Activated CD8-positive, alpha-beta memory T cell treated with anti-CD3 and anti-CD28 coated beads for 36 hours (primary cell): ENCODE measurements at regions not wholly inside any gene's neighbourhood (a gene's known extent, or its start where the extent isn't known, plus 50 kb on each side); places are given as distances from the start of the nearest gene placed in this dataset.

Source experiments
- CTCF ChIA-PET: fragments of 350-600 bp; sonication (Branson Sonifier 250); formaldehyde crosslinking; loops from one replicate; lab custom pipeline; 2021; ENCODE audit warnings: antibody characterized with exemption; lab: Charles Lee
- POLR2A ChIA-PET: fragments of 350-600 bp; sonication (Branson Sonifier 250); formaldehyde crosslinking; loops from one replicate; lab custom pipeline; 2021; ENCODE audit warnings: antibody characterized with exemption; lab: Charles Lee

DNA sequence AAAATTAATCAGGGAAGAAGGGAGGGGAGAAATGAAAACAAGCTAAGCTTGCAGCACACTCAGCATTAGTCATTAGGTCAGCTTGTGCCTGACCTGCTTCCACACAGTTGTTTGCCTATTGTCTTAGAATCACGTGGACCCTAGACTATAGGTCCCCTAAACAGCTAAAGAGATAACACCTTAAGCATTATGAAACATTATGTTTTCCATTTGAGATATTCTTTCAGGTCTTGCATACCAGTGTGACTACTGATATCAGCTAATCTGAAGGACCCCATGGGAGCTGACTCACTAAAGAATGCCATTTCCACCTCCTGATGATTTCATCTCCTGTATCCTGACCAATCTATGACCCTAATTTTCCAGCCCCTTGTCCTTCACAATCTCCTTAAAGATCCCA is 154.1 kb upstream of the FUT8 start:
- POLR2A ChIA-PET = interaction anchor here (0.7 kb wide), 1 partner anchor 152 kb away, joined by 6 read pairs; no protein-coding TSS in a partner anchor
- CTCF ChIA-PET = no interaction called here

DNA sequence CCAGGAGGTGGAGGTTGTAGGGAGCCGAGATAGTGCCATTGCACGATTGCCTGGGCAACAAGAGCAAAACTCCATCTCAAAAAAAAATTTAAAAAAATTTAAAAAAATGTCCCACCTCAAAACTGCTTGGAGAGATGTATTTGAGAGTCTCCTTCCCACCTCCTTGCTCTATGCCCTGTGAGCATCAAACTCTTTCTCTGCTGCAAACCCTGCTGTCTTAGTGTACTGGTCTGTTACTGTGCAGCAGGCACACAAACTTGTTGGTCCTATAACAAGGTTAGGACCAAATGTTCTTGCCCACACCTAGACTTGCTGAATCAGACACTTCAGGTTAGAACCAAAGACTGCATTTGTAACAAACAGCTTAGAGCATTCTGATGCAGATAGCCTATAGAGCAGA is 153.5 kb upstream of the FUT8 start:
- CTCF ChIA-PET = interaction anchor here (0.5 kb wide), 1 partner anchor 1899 kb away, joined by 5 read pairs; no protein-coding TSS in a partner anchor
- POLR2A ChIA-PET = no interaction called here

DNA sequence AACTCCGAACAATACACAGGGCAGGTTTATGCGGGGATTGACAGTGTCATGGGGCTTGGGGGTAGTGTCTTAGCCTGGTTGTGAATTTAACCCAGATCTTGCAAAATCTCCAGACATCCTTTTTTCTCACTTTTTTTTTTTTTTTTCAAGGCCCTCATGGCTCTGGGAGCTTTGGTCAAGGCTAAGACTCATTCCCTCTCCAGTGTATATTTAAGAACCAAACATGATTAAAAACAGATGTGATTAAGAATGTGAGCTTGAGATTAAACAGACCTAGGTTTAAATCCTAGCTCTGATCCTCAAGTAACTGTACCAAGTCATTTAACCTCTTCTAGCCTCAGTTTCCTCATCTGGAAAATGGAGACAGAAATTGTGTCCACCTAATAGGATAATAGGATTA is 151.7 kb upstream of the FUT8 start:
- ChIA-PET POLR2A (interaction anchor here (0.7 kb wide), 1 partner anchor 88 kb away, joined by 10 read pairs; no protein-coding TSS in a partner anchor), CTCF (interaction anchor here (1.1 kb wide), 1 partner anchor 564 kb away, joined by 3 read pairs; no protein-coding TSS in a partner anchor)

DNA sequence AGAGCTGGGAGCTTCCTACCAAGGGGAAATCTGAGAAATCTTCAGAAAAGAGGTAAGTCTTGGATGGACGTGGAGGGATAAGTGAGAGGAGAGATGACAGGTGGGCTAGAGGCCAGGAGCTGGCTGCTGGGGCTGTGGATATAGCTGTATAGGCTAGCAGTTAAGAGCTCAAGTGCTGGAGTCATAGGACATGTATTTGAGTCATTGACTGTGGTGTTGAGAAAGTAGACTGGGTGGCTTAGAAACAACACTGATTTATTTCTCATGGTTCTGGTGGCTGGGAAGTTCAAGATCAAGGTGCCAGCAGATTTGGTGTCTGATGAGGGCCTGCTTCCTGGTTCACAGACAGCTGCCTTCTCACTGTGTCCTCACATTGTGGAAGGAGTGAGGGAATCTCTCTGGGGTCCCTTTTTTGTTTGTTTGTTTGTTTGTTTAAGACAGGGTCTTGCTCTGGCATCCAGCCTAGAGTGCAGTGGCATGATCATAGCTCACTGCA is 151.1 kb upstream of the FUT8 start:
- ChIA-PET CTCF (interaction anchor here (1.1 kb wide), 1 partner anchor 563 kb away, joined by 3 read pairs; no protein-coding TSS in a partner anchor), POLR2A (interaction anchor here (0.7 kb wide), 1 partner anchor 87 kb away, joined by 10 read pairs; no protein-coding TSS in a partner anchor)

DNA sequence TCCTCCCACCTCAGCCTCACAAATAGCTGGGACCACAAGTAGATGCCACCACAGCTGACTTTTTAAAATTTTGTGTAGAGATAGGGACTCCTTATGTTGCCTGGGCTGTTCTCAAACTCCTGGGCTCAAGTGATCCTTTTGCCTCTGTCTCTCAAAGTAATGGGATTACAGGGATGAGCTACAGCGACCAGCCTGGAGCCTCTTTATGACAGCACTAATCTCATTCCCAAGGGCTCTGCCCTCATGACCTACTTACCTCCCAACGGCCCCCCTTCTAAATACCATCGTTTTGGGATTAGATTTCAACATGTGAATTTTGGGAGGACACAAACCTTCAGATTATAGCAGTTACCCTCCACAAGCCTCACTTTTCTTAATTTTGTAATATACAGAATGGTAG is 150.6 kb upstream of the FUT8 start:
- CTCF ChIA-PET = no interaction called here
- POLR2A ChIA-PET = no interaction called here

DNA sequence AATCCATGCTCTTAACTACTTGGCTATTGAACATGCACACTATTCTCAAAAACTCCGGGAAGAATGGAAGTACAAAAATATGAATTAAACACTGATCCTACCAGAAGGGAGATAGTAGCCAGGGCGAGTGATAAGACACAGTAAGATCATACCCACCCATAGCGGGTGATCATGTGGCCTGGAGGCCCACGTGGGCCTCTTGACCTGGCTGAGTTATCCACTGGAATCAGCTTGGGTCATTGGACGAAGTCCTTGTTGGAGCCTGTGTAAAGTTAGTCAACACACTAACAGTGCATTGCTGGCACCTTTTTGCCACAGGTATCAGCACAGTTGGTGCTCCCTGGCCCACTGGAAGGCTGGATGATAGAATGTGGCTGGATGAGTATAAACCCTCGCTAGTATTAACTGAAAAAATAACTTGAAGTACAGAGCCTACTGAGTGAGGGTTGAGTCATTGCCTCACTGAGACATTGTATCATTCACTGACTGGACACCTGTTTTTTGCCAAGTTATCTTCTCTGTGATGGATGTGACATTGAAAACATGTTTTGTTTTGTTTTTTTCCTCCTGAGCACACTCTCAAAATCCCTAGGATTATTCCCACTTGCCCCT is 149.2 kb upstream of the FUT8 start:
- ChIA-PET POLR2A (no interaction called here), CTCF (no interaction called here)

DNA sequence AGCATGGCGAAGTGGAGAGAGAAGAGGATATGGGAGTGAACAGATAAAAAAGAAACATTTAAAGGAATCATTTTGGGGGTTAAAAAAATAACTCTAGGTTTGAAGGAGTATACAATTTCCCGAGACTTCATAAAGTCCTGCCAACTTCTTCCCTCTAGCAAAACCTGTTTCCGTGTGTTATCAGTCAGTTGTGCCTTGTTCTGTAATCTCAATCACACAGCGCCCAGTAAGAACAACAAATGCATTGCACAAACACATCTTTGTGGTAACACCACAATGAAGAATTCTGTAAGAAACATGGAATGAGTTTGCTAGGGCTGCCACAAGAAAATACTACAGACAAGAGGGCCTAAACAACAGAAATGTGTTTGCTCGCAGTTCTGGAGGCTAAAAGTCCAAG is 144.7 kb upstream of the FUT8 start:
- ChIA-PET CTCF (no interaction called here), POLR2A (no interaction called here)

DNA sequence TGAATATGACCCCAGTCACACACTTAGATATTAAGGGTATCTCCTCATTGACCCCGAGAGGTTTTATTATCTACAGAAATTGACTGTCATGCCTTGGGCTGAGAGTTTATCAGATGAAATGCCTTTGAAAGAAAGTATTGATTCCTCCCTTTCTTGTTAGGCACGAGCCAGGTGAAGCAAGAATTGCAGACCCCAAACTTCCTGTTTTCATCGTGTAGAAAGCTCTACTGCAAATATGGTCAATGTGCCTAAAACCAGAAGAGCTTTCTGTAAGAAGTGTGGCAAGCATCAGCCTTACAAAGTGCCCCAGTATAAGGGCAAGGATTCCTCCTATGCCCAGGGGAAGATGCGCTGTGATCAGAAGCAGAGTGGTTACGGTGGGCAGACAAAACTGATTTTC is 143.9 kb upstream of the FUT8 start:
- CTCF ChIA-PET = no interaction called here
- POLR2A ChIA-PET = no interaction called here

DNA sequence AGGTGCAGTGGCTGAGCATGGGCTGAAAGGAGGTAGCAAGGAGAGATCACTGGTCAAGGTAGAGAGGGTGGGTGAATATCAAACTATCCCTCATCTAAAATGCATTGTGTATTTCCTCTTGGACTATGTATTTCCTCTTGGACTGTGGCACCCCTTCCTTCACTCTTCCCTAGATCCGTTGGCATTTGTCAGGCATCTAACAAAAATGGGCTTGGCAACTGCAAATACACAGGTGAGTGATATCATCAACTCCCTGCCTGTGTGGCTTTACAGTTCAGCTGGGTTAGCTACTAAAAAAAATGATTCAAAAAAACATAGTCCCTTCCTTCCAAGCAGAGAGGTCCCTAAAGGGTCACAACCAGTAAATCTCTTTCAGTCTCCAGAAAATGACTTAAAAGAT is 142.8 kb upstream of the FUT8 start:
- POLR2A ChIA-PET = no interaction called here
- CTCF ChIA-PET = no interaction called here

DNA sequence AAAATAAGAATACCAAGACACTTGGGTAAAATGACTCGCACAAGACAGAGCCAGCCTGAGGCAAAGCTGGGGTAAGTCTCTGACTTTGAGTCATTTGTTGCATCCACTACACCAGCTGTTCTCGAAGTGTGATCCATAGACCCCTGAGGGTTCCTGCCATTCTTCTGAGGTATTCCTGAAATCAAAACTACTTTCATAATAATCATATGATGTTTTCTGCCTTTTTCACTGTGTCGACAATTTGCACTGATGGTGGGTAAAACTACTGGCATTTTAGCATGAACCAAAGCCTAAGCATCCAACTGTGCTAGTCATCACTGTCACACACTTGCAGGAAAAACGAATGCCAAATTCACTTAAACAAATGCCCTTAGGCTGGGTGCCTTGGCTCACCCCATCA is 135.5 kb upstream of the FUT8 start:
- POLR2A ChIA-PET = no interaction called here
- CTCF ChIA-PET = no interaction called here

DNA sequence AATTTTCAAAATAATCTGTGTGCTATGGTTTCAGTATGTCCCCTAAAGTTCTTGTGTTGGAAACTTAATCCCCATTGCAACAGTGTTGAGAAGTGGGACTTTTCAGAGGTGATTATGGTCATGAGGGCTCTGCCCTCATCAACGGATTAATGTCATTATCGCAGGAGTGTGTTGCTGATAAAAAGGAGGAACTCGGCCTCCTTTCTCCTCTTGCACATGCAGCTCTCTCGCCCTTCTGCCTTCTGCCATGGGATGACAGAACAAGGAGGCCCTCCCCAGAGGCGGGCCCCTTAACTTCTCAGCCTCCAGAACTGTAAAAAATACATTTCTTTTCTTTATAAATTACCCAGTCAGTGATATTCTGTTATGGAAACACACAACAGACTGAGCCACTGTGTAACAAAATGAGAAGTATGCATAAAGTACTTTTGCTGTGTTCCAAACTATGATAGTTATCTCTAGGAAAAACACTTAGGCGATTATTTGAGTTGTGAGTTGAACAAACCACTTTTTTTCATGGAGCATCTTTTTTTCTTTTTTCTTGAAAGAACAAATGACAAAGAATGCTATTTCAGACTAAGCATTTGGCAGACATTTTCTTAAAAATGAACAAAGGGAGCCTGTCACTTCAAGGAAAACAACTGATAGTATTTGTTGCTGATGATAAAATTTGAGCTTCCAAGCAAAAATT is 134.8 kb upstream of the FUT8 start:
- ChIA-PET CTCF (no interaction called here), POLR2A (no interaction called here)

DNA sequence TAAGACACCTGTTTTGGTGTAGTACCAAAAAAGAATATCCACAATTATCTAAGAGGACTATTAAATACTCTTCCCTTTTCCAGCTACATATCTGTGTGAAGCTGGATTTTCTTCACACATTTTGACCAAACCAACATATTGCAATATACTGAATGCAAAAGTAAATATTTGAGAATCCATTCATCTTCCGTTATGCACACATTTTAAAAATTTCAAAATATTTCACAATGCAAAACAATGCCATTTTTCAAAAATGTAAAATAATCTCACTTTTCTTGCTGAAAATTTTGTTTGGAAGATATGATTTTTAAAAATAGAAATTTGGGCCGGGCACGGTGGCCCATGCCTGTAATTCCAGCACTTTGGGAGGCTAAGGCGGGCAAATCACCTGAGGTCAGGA is 133.9 kb upstream of the FUT8 start:
- ChIA-PET POLR2A (no interaction called here), CTCF (no interaction called here)

DNA sequence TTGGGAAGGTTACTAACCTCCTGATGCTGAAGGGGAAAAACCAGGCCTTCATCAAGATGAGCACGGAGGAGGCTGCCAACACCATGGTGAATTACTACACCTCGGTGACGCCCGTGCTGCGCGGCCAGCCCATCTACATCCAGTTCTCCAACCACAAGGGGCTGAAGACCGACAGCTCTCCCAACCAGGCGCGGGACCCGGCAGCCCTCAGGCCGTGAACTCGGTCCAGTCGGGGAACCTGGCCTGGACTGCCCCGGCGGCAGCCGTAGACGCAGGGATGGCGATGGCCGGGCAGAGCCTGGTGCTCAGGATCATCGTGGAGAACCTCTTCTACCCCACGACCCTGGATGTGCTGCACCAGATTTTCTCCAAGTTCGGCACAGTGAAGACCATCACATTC is 133.0 kb upstream of the FUT8 start:
- CTCF ChIA-PET = interaction anchor here (0.6 kb wide), 1 partner anchor 131 kb away, joined by 3 read pairs; no protein-coding TSS in a partner anchor

DNA sequence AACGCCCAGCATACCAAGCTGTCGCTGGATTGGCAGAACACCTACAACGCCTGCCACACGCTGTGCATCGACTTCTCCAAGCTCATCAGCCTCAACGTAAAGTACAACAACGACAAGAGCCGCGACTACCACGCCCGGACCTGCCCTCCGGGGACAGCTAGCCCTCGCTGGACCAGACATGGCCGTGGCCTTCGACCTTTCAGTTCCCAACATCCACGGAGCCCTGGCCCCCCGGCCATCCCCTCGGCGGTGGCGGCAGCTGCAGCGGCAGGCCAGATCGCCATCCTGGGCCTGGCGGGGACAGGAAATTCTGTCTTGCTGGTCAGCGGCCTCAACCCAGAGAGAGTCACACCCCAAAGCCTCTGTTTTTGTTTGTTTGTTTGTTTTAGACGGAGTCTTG is 132.6 kb upstream of the FUT8 start:
- ChIA-PET POLR2A (no interaction called here), CTCF (no interaction called here)

More for the DNA sequence above, 133.0 kb upstream of the FUT8 start:
- POLR2A ChIA-PET = no interaction called here

DNA sequence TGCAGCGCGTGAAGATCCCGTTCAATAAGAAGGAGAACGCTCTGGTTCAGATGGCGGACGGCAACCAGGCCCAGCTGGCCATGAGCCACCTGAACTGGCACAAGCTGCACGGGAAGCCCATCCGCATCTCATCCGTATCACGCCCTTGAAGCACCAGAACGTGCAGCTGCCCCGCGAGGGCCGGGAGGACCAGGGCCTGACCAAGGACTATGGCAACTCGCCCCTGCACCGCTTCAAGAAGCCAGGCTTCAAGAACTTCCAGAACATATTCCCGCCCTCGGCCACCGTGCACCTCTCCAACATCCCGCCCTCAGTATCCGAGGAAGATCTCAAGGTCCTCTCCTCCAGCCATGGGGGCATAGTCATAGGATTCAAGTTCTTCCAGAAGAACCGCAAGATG is 131.9 kb upstream of the FUT8 start:
- POLR2A ChIA-PET = no interaction called here

DNA sequence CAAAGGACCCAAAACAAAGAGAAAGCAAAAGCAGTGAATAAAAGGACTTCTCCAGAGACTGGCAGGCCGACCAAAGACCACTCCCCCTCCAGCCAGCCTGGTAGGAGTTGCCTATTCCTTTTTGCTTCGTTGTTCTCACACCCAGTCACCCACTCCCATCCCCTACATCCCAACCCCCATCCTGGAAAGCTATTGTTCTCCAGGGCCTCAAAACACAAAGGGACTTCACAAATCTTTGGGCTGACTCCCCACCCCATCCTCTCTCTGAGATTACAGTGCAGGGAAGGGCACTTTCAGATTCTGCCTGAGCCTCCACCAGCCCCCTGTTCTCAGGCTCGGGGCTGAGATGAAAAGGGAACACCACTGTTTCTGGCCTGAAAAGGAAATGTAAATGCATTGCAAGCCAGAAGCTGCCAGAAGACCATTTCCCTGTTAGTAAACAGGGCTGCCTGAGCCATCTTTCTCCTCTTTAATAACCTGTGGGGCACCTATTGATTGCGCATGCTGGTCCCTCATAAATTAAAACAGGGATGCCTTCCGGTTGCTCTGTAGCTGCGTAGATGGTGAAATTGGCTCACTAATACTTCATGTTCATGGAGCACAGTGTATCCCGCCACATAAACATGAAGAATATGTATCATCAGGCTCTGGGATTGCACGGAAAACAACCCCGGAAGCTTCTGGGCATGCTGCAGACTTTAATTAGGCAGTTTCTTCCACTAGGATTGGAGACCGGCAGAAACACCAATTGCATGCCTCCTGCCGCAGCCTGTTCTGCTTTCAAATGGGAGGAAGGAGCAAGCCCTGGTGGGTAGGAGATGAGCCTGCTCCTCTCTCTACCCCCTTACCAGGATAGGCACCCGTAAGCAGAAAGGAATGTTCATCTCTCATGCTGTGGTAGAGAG is 130.3 kb upstream of the FUT8 start:
- POLR2A ChIA-PET = interaction anchor here (0.6 kb wide), 1 partner anchor 76 kb away, joined by 6 read pairs; no protein-coding TSS in a partner anchor

More for the DNA sequence above, 131.9 kb upstream of the FUT8 start:
- CTCF ChIA-PET = no interaction called here

DNA sequence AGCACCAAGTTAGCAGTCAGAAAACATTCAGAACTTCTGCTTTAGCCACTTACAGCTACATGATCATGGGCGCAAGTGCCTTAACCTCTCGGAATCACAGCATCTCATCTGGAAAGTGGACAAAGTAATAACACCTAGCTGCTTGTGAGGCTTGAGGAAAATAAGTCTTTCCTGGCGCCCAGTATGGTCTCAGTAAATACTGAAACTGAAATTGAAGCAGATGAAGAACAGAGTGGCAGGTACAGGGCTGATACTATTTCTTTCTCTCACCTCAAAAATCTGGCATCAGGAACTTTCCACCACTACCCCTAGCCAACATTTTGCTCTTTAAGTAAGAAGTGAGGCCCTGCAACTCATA is 129.7 kb upstream of the FUT8 start:
- POLR2A ChIA-PET = no interaction called here
- CTCF ChIA-PET = interaction anchor here (0.9 kb wide), 1 partner anchor 8 kb away, joined by 3 read pairs; no protein-coding TSS in a partner anchor

More for the DNA sequence above, 130.3 kb upstream of the FUT8 start:
- CTCF ChIA-PET = interaction anchor here (0.9 kb wide), 1 partner anchor 9 kb away, joined by 3 read pairs; no protein-coding TSS in a partner anchor

DNA sequence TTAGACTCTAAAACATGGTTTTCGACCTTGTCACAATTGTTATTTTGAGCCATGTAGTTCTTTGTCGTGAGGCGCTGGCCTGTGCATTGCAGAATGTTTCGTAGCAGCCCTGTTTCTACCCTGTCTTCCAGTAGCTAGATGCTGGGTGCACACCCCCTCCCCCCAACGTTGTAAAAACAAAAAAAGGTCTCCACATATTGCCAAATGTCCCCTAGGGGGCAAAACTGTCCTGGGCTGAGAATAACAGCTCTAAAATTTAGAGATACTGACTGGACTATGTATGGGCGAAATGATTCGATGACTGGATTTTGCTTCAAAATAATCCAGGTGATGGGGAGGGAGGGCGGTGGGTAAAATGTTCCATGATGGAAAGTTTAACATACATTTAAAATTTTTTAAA is 126.1 kb upstream of the FUT8 start:
- POLR2A ChIA-PET = interaction anchor here (0.6 to 3.3 kb wide), 5 partner anchors 17 to 780 kb away, joined by 3 to 25 read pairs (median 3); partner anchors contain the start of gene FUT8
- CTCF ChIA-PET = interaction anchor here (1.1 to 2.6 kb wide), 4 partner anchors 123 to 129 kb away, joined by 5 to 14 read pairs (median 6); no protein-coding TSS in a partner anchor
